Lung (tissue), 11 donors: ENCODE measurements at regions not wholly inside any gene's neighbourhood (a gene's known extent, or its start where the extent isn't known, plus 50 kb on each side); places are given as distances from the start of the nearest gene placed in this dataset.

Source experiments
- ATAC-seq: fragments of 200-7000 bp; cut with Tn5 transposase; one replicate; pipeline ENCODE4 v1.9.1; 2020; ENCODE audit warnings: moderate number of reproducible peaks; ENCODE audit not compliant: insufficient read depth, low FRiP score
- DNase-seq, 3 donors: peaks; one replicate each; pipeline ENCODE4 v3.0.0-alpha.2; 2013 to 2017
- H3K27ac ChIP-seq, 2 donors: one replicate each; pipeline ENCODE4 v1.5.1; 2013; ENCODE audit warnings: mild to moderate bottlenecking in 2 of 2, moderate library complexity in 2 of 2, control low read depth in 1 of 2, inconsistent platforms in 1 of 2, low read depth in 1 of 2, low read length in 1 of 2
- H3K27me3 ChIP-seq, 3 donors: one replicate each; pipeline ENCODE4 v1.5.1; 2013; ENCODE audit warnings: low read length in 2 of 3; ENCODE audit not compliant: control insufficient read depth in 3 of 3, insufficient read depth in 3 of 3
- H3K36me3 ChIP-seq, 4 donors: one replicate each; pipeline ENCODE4 v1.5.1; 2013; ENCODE audit warnings: low read length in 4 of 4, mild to moderate bottlenecking in 1 of 4, moderate library complexity in 1 of 4; ENCODE audit not compliant: control insufficient read depth in 4 of 4, insufficient read depth in 4 of 4
- H3K4me1 ChIP-seq, 5 donors: one replicate each; pipeline ENCODE4 v1.5.1; 2013; ENCODE audit warnings: low read length in 5 of 5, mild to moderate bottlenecking in 2 of 5, moderate library complexity in 1 of 5; ENCODE audit not compliant: control insufficient read depth in 5 of 5, insufficient read depth in 5 of 5
- H3K4me3 ChIP-seq: one replicate; pipeline ENCODE4 v1.5.1; 2013; ENCODE audit warnings: mild to moderate bottlenecking, control low read depth, moderate library complexity
- H3K9ac ChIP-seq, 2 donors: one replicate each; pipeline ENCODE4 v1.5.1; 2013; ENCODE audit warnings: low read length in 2 of 2, control low read depth in 1 of 2; ENCODE audit not compliant: insufficient read depth in 1 of 2
- H3K9me3 ChIP-seq, 4 donors: one replicate each; pipeline ENCODE4 v1.5.1; 2013; ENCODE audit warnings: low read length in 3 of 4, mild to moderate bottlenecking in 1 of 4, moderate library complexity in 1 of 4; ENCODE audit not compliant: control insufficient read depth in 4 of 4, insufficient read depth in 3 of 4
- CTCF ChIP-seq: IDR thresholded peaks from 2 replicates; pipeline ENCODE4 v1.5.1; 2012; ENCODE audit warnings: mild to moderate bottlenecking; ENCODE audit errors: control extremely low read depth, extremely low read depth
- WGBS, 2 donors: extraction: QIAGEN DNeasy Blood & Tissue Kit; methylation state at CpG; one replicate each; pipeline ENCODE4 v1.1.7; 2013; 5-methylcytosine and 5-hydroxymethylcytosine counted together
- donor health status: control.
- donor health status: control.
- donor health status: Bipolar disorder and iron deficiency.
- donor health status: healthy.
- donor health status: DM: yes; HTN: yes; CAD: no.

GRCh38 chr5:27491746-27492439 lies 453.5 kb upstream of the CDH9 start:
- no peaks in the 10 kb centered on the region for H3K36me3 ChIP-seq
- DNase-seq (no peak), ATAC-seq (no peak)
- H3K27ac ChIP-seq, result no peak overlapping the region
- no peaks in the 10 kb centered on the region for H3K27me3 ChIP-seq
- no peaks in the 10 kb centered on the region for H3K4me1 ChIP-seq
- no peak overlapping the region for H3K4me3 ChIP-seq
- no peaks in the 10 kb centered on the region for H3K9me3 ChIP-seq
- no peak for TF ChIP-seq CTCF
- WGBS, 2 donors, result 89 to 95% methylated on average over 3 of the region's 3 CpGs
- H3K9ac ChIP-seq, result no peak overlapping the region

DNA sequence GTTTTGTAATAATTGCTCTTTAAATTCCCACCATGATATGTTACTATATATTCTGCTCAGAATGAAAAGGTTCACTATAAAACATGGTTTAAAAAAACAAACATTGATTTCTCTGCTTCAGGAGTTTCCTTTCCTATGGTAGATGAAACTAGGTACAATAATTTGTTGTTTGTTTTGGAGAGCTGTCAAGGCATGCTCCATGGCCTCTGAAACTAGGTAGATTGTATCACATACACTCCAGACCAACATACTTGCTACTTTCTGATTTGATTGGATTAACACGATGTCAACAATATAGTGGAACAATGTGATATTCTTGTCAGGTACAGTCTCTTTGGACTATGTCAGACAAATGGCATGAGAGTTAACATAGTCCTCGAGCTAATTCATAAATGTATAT lies 452.7 kb upstream of the CDH9 start:
- H3K4me3 ChIP-seq, result no peak overlapping the region

DNA sequence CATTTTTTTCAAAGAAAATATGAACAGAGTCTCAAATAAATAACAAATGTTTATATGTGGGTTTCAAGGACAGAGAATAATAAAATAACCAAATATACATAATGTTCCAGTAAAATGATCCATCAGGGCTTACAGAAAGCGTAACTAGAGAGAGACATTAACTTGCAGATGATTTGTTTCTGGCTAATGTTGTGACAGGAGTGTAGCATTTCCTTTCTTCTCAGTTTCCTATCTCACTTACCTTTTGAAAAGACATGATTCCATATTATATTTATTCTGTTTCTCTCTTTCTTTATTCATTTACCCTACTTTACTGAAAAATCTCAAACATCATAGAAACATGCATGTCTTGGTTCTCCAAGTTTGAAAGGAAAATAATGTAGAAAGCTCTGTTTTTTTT lies 451.3 kb upstream of the CDH9 start:
- Histone ChIP-seq H3K27ac (no peak overlapping the region), H3K9ac (no peak overlapping the region), H3K9me3 (no peaks in the 10 kb centered on the region), H3K4me3 (no peak overlapping the region), H3K36me3 (no peaks in the 10 kb centered on the region), H3K4me1 (no peaks in the 10 kb centered on the region), H3K27me3 (no peaks in the 10 kb centered on the region)
- 74 to 76% methylated on average over 1 of the region's 1 CpG for WGBS, 2 donors
- TF ChIP-seq CTCF, result no peak
- DNase-seq (no peak), ATAC-seq (no peak)

More for the DNA sequence above, 452.7 kb upstream of the CDH9 start:
- TF ChIP-seq CTCF, result no peak
- Histone ChIP-seq H3K9me3 (no peaks in the 10 kb centered on the region), H3K27me3 (no peaks in the 10 kb centered on the region), H3K36me3 (no peaks in the 10 kb centered on the region), H3K4me1 (no peaks in the 10 kb centered on the region), H3K27ac (no peak overlapping the region), H3K9ac (no peak overlapping the region)
- DNase-seq, result no peak
- ATAC-seq, result no peak
- 67 to 80% methylated on average over 2 of the region's 2 CpGs for WGBS, 2 donors

- H3K9me3 ChIP-seq, result peaks cover 0 to under 1% (median 0%) of the 10 kb centered on the region in 4 donors
- no peak overlapping the region for H3K27ac ChIP-seq
- 46 to 89% methylated on average over 1 of the region's 1 CpG for WGBS, 2 donors
- DNase-seq, result no peak
- no peaks in the 10 kb centered on the region for H3K4me1 ChIP-seq
- ATAC-seq, result no peak
- no peak overlapping the region for H3K9ac ChIP-seq
- no peaks in the 10 kb centered on the region for H3K27me3 ChIP-seq
- H3K36me3 ChIP-seq, result no peaks in the 10 kb centered on the region
- no peak for TF ChIP-seq CTCF
- H3K4me3 ChIP-seq, result no peak overlapping the region
Observed at GRCh38 chr5:27482663-27483062, 444.3 kb upstream of the CDH9 start.
